GM18517 (cell line): ENCODE measurements at regions not wholly inside any gene's neighbourhood (a gene's known extent, or its start where the extent isn't known, plus 50 kb on each side); places are given as distances from the start of the nearest gene placed in this dataset.
A peak's percentile ranks its signal among the peaks of the same experiment; 100 is the strongest.

Experiments used
- ATAC-seq: cut with Tn5 transposase; IDR thresholded peaks from one replicate; pipeline ENCODE4 v1.9.1; 2021; ENCODE audit warnings: mild to moderate bottlenecking, moderate library complexity; ENCODE audit not compliant: unreplicated experiment

DNA sequence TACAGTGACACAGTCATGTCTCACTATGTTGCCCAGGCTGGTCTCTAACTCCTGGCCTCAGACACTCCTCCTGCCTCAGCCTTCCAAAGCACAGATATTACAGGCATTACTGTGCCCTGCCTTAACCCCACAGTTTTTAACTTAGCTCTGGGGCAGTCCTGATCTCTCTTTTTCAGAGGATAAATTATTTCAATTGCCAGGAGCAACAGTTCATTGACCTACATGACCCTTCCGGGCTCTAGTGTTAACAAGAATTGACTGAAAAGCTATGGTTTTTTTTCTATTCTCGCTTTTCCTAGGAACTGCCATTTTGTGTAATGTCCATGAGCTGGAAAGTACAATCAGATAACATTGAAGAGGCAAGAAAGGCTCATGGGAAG lies 92.8 kb downstream of the HNRNPLL start:
- no peak for ATAC-seq

- no peak for ATAC-seq
Measured at GRCh38 chr2:38509314-38509946, 93.3 kb downstream of the HNRNPLL start.

- peak; percentile 66 for ATAC-seq
Measured at GRCh38 chr2:38508311-38509039, 94.3 kb downstream of the HNRNPLL start.

GRCh38 chr2:38507712-38508111 lies 95.0 kb downstream of the HNRNPLL start:
- ATAC-seq: no peak

DNA sequence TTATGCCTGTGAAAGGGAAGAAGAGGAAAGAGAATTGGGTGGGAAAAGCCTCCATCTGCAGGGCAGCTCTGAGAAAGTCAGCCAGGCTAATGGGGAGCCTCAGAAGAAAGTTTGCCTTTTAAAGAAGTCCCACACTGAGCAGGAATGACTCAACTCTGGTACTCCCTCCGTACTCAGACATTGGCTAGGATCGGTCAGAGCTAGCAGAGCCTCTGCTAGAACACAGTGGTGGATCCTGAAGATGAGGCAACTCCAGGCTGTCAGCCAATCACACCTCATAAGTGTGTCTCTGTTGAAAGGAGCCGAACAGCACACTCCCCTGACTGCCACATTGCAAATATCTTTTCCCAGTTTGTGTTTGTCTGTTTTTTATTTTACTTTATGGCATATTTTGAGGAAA lies 96.9 kb downstream of the HNRNPLL start:
- ATAC-seq: no peak

DNA sequence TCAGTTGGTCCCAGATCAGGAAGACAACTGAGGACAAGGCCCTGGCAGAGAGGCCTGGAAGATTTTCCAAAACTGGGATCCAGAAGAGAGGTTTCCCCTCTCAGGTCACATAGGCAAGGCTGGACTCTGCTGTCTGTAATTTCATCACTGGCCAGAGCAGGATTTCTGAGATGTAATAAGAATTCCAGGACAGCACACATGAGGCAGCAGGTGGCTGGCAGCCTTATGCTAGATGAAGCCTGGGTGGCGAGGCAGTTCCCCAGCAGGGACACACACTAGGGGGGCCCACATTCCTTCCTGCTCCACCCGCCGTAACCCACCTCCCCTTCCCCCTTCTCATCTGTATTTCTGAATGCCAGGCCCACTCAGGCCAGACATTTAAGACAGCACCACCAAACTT lies 98.6 kb downstream of the HNRNPLL start:
- no peak for ATAC-seq

DNA sequence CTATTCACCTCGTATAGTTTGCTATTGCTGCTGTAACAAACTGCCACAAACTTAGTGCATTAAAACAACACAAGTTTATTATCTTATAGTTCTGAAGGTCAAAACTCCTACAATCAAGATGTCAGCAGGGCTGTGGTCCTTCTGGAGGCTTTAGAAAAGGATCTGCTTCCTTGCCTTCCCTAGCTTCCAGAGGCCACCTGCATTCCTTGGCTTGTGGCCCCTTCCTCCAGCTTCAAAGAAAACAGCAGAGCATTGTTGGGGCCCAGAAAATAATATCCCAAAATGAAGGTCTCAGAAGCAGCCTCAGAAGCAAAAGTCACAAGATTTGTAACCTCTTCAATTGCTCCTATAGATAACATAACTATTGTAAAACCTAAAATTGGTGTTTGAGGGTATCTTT lies 100.6 kb downstream of the HNRNPLL start:
- no peak for ATAC-seq

GRCh38 chr2:38500283-38500634 lies 102.5 kb downstream of the HNRNPLL start:
- ATAC-seq: no peak

- no peak for ATAC-seq
Measured at GRCh38 chr2:38499548-38500282, 103.0 kb downstream of the HNRNPLL start.

DNA sequence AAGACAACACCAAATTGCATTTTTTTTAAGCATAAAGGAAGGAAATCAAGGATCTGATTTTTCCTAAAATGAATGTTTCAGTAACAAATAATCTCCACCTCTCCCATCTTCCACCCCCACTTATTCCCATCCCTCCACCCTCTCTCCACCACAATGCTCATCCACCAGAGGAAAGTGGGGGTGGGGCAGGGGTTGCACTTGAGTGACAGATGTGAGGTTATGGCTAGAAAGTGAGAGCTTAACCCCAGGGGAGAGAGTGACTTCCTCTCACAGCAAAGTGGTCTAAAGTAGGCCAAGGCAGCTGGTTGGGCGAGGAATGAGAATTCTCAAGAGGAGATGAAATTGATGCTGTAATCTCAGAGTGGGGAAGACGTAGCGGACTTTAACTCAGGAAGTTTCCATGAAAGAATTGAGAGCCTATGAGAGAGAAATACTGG lies 104.7 kb downstream of the HNRNPLL start:
- ATAC-seq: no peak

DNA sequence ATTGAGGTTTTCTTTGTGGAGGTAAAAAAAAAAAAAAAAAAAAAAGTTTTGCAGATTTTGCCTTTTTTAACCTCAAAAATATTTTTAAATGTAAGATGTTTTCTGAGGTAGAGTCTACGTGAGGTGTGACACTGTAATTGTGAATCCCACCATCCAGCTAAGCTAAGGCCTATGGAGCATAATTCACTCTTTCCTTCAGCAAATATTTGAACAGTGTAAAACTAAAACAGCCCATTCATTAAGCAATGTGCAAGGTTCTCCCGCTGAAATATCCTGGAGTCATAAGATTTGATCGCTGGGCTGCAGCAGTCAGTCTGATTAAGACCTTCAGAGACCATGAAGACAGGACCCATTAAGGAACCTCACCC lies 105.1 kb downstream of the HNRNPLL start:
- no peak for ATAC-seq

DNA sequence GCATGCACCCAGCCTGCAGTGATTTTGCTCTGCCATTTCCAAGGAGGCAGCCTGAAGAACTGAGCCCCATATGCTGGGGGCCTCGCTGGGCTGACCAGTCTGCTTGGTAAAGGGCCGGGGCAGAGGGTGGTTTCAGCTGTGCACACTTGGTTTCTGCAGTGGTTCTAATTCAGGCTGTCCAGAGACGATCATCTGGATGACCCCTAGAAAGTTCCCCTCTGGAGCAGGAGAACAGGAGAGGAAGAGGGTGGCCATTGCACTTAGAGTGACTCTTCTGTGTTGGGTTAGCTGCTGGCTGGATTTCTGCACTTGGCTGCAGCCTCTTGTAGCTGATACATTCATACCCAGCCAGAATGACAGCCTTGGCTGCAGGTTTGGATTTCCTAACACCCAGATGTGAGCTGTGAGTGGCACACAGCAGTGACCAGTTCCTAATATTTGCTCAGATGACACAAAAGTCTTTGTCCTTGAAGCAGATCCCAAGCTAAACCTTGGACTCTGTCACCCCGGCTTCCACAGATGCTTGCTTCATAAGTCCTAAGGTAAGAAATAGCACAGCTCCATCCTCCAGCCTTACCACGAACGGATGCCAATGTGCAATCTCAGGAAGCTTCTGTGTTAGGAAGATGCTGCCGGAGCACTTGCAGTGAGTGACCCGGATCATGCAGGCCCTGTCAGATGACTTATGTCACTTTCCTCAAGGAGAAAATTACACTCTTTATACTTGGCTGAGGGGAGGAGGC lies 105.6 kb downstream of the HNRNPLL start:
- no peak for ATAC-seq

DNA sequence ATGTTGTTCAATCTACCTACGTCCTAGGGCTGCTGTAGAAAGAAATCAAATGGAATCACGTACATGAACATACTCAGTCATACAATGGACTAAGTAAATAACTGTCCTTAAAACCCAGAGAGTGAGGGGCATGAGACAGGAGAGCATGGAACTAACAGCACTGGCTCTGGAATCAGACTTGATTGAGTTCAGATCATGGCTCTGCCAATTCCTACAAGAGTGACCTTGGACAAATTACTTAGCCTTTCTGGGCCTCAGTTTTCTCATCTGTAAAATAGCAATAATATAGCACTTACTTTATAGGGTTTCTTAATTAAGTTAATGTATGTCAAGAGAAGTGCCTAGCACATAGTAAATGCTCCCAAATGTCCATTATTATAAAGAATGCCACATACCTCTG lies 106.8 kb downstream of the HNRNPLL start:
- no peak for ATAC-seq

- no peak for ATAC-seq
Measured at GRCh38 chr2:38494394-38494793, 108.3 kb downstream of the HNRNPLL start.

DNA sequence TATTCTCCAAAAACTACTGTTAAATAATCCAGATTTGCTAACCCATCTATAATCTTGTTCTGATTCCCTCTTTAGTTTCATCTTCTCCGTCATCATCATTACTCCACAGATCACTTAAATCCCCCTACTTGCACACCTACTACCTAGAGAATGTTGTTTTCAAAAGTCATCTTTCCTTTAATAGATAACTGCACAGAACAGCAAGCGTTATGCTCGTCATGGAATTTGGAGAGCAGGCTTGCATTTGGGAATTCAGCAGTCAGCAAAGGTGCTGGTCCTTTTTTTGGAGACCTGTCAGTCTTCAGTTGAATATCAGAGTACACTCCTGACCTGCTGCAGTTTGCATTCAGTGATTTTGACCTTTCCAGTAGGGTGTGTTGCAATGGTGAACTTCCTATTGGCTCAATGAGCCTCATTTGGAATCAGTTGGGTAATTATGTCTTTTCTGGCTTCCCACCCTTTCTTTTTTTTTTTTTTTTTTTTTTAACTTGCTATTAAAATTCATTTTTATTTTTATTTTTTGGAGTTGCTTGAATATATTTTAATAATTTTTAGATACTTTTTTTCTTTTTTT lies 110.6 kb downstream of the HNRNPLL start:
- no peak for ATAC-seq

DNA sequence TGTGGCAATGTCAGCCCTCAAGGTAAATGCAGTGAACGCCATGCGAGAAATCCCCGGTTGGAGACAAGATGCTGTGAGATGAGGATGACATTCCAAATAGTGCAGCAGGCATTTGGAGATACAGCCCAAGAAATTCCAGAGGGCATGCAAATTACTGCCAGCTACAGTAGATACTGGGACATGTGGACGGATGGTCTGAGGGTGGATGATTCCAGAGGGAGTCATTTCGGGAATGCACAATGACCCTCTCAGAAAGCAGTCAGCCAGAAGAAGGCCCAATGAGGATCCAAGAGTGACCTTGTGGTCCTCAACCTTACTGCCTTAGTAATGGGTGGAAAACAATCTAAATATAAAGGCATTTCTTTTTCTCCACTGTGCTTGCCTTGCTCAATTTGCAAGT lies 111.3 kb downstream of the HNRNPLL start:
- ATAC-seq: no peak

DNA sequence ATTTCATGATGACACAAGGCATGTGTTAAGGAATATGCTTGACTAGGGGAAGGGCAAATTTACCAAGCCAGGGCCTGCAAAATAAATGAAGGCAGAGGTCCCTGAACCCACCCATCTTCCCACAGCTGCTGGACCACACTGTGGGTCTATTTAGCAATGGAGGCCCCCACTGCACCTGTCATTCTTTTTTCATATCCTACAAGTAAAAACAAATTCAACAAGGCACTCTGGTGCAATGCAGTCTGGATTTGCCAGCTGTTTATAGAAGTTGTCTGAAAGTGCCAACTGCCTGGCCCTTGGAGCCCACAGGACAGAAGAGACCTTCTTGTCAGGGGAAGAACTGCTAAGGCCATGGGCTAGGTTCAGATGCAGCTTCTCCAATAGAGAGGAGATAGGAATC lies 112.8 kb upstream of the ATL2 start:
- no peak for ATAC-seq

- no peak for ATAC-seq
Measured at GRCh38 chr2:38487852-38488251, 110.8 kb upstream of the ATL2 start.

DNA sequence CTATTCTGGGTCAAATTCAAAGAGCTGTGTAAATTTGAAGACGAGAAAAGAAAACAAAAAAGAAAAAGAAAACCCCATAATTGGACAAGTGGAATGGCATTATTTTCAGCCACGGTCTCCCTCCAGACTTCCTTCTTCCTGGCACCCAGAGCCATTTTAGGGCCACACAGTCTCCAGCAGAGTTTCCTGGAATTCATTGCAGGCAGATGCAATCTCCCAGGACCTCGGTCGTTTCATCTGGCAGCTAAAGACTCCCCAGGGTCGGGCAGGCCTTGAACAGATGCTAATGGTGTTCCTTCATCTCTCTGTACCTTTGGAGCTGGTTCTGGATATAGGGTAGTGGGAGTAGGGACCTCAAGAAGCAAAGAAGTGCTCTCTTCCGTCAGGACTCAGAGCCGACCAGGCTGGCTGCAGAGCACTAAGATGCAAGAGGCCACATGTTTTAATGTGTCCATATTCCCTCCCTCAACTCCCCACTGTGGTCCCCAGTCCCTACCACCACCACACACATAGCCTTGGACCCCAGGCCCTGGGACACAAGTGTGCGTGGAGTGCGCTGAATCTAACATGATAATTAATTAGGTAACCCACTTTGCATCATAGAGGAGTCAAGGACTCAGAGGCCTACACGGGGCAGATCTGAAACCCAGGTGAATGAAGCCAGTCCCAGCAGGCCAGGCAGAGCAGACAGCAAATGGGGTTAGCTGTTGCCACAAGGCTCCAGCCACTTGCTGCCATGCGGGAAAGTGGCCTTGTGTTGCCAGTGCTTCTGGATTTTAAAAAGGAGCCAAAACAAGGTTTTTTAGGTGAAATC lies 109.3 kb upstream of the ATL2 start:
- ATAC-seq: no peak

- peak; percentile 91 for ATAC-seq
Measured at GRCh38 chr2:38485734-38486133, 108.7 kb upstream of the ATL2 start.
